ENCODE measurements at regions not wholly inside any gene's neighbourhood (a gene's known extent, or its start where the extent isn't known, plus 50 kb on each side); places are given as distances from the start of the nearest gene placed in this dataset.

DNA sequence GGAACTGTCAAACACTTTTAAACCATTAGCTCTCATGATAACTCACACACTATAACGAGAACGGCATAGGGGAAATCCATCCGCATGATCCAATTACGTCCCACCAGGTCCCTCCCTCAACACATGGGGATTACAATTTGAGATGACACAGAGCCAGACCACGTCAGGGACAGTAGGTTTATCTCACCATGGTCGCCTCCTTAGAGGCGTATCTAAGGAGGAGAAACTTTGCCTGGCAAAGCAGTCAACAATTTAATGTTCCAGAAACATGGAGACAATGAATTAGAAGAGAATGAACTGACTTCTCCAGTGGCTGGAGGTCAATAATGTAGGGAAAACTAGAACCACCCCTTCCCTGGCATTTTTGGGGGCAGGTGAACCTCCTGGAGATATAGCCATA, 488.4 kb upstream of the AUTS2 start:
- TF ChIP-seq POLR2A (IDR thresholded peaks at IDR 0.05): no peak
- TF ChIP-seq, protein P1, sequence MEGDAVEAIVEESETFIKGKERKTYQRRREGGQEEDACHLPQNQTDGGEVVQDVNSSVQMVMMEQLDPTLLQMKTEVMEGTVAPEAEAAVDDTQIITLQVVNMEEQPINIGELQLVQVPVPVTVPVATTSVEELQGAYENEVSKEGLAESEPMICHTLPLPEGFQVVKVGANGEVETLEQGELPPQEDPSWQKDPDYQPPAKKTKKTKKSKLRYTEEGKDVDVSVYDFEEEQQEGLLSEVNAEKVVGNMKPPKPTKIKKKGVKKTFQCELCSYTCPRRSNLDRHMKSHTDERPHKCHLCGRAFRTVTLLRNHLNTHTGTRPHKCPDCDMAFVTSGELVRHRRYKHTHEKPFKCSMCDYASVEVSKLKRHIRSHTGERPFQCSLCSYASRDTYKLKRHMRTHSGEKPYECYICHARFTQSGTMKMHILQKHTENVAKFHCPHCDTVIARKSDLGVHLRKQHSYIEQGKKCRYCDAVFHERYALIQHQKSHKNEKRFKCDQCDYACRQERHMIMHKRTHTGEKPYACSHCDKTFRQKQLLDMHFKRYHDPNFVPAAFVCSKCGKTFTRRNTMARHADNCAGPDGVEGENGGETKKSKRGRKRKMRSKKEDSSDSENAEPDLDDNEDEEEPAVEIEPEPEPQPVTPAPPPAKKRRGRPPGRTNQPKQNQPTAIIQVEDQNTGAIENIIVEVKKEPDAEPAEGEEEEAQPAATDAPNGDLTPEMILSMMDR (IDR thresholded peaks at IDR 0.05): no peak
- TF ChIP-seq EP300 (IDR thresholded peaks at IDR 0.05): no peak

Measured in gastroesophageal sphincter (tissue), 3 donors.